Brain microvascular endothelial cell (primary cell): ENCODE measurements at regions not wholly inside any gene's neighbourhood (a gene's known extent, or its start where the extent isn't known, plus 50 kb on each side); places are given as distances from the start of the nearest gene placed in this dataset.

ENCODE experiments used
- DNase-seq: peaks from one replicate; pipeline ENCODE4 v3.0.0-alpha.2; 2020
- H3K27ac ChIP-seq: fragments of 250-450 bp; sonication (Bioruptor Pico); 2 replicates; pipeline ENCODE4 v1.5.1; 2020; ENCODE audit warnings: mild to moderate bottlenecking, moderate library complexity
- H3K27me3 ChIP-seq: fragments of 250-450 bp; sonication (Bioruptor Pico); replicated peaks from 2 replicates; pipeline ENCODE4 v1.5.1; 2020; ENCODE audit warnings: mild to moderate bottlenecking
- H3K36me3 ChIP-seq: fragments of 250-450 bp; sonication (Bioruptor Pico); replicated peaks from 2 replicates; pipeline ENCODE4 v1.5.1; 2020; ENCODE audit warnings: mild to moderate bottlenecking
- H3K4me3 ChIP-seq: 2 replicates; pipeline ENCODE4 v1.5.1; 2011; ENCODE audit warnings: low read depth, mild to moderate bottlenecking, control low read depth, low read length, moderate library complexity
- in situ Hi-C: cut with HindIII; loops from 2 replicates; pipeline ENCODE4 v1.10.0; 2017; ENCODE audit warnings: low sequenced_read_pairs, low pct_ligation_motif_present
- TF ChIP-seq, protein P1 (sequence below): IDR thresholded peaks from 2 replicates; pipeline ENCODE4 v1.5.1; 2011; ENCODE audit warnings: low read depth, mild to moderate bottlenecking, moderate library complexity, low read length, control low read depth, inconsistent platforms; ENCODE audit errors: missing control alignments

DNA sequence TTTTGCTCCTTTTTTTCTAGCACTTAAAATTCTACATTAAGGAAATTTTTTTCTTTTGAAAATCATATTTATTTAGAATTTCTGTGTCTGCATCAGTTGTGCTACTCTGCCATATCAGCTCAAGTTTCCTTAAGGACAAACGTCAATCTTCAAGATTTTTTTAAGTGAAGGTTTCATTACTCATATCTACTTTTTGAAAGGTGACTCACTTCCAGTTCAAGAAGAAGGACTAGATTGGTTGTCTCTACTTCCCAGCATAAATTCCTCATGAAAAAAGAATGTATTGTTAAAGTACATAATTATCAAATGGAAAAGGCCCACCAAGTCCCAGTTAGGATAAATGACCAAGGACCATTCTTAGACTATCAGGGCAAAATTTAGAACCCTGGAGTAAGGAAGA lies 626.5 kb downstream of the DMRTA1 start:
- H3K36me3 ChIP-seq: no peaks in the 10 kb centered on the region
- H3K27me3 ChIP-seq: no peaks in the 10 kb centered on the region
- no peak for DNase-seq
- H3K4me3 ChIP-seq: no peak overlapping the region
- no peak overlapping the region for H3K27ac ChIP-seq
- in situ Hi-C loops: no loop called here
- TF ChIP-seq, protein P1, sequence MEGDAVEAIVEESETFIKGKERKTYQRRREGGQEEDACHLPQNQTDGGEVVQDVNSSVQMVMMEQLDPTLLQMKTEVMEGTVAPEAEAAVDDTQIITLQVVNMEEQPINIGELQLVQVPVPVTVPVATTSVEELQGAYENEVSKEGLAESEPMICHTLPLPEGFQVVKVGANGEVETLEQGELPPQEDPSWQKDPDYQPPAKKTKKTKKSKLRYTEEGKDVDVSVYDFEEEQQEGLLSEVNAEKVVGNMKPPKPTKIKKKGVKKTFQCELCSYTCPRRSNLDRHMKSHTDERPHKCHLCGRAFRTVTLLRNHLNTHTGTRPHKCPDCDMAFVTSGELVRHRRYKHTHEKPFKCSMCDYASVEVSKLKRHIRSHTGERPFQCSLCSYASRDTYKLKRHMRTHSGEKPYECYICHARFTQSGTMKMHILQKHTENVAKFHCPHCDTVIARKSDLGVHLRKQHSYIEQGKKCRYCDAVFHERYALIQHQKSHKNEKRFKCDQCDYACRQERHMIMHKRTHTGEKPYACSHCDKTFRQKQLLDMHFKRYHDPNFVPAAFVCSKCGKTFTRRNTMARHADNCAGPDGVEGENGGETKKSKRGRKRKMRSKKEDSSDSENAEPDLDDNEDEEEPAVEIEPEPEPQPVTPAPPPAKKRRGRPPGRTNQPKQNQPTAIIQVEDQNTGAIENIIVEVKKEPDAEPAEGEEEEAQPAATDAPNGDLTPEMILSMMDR: no peak

DNA sequence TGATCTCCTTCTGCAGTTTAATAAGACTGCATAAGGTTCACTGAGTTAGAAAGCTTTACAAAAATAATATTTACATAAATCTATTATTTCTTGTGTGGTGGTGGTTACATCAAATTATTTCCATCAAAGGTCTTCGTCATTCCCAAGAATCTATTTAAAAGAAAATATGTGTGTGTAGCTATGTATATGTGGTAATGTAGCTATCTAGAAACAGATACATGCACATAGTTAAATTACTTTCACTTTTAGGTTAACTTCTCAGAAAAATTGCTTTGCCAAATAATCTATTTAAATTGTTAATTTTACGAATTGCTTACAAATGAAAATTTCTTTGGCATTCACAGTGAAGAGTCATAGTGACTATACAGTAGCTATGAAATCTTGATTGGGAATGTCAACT lies 633.2 kb downstream of the DMRTA1 start:
- in situ Hi-C loops: no loop called here
- no peak for DNase-seq
- no peak overlapping the region for H3K27ac ChIP-seq
- H3K36me3 ChIP-seq: no peaks in the 10 kb centered on the region
- no peaks in the 10 kb centered on the region for H3K27me3 ChIP-seq
- H3K4me3 ChIP-seq: no peak overlapping the region
- TF ChIP-seq, protein P1: no peak

DNA sequence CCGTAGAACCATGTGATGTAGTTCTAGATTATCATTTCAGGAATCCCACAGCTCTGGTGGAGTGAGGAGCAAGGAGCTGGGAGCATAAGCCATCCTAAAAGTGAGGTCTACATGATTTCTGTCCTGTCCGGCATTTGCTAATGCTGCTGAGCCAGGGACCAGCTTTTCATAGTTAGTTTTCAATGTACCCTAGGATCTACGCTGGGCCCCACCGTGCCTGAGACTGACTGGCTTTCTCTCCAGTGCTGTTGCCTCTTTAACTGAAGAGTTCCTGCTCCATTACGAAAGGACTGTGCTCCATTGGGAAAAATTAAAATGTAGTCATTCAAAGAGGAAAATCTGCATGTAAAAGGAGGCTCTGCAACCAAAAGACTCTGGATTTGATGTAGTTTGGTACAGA lies 634.8 kb downstream of the DMRTA1 start:
- Histone ChIP-seq H3K27me3 (no peaks in the 10 kb centered on the region), H3K4me3 (no peak overlapping the region), H3K27ac (no peak overlapping the region), H3K36me3 (no peaks in the 10 kb centered on the region)
- TF ChIP-seq, protein P1: no peak
- in situ Hi-C loops: no loop called here
- no peak for DNase-seq

DNA sequence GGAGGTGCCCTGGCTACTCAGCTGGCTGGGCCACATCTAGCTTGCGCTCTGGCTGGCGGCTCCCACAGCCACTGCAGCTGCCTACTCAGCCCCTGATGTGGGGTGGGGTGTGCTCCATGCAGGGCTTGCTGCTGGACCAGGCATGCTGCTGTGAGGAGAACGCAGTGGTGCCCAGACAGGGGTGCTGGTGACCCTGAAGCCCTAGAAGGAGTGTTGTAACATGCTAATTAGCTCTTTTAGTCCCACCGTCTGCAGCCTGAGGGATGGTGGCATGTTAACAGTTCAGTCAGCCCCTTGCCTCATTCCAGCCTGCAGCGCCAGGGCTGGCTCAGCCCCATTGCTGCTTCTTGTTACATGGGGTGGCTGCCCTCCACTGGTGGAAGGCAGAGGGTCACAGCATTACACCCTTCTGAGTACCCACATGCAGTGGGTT lies 642.3 kb downstream of the DMRTA1 start:
- no peaks in the 10 kb centered on the region for H3K36me3 ChIP-seq
- no peaks in the 10 kb centered on the region for H3K27me3 ChIP-seq
- no peak overlapping the region for H3K4me3 ChIP-seq
- no peak overlapping the region for H3K27ac ChIP-seq
- in situ Hi-C loops: no loop called here
- TF ChIP-seq, protein P1: peak; percentile 29
- DNase-seq: no peak

DNA sequence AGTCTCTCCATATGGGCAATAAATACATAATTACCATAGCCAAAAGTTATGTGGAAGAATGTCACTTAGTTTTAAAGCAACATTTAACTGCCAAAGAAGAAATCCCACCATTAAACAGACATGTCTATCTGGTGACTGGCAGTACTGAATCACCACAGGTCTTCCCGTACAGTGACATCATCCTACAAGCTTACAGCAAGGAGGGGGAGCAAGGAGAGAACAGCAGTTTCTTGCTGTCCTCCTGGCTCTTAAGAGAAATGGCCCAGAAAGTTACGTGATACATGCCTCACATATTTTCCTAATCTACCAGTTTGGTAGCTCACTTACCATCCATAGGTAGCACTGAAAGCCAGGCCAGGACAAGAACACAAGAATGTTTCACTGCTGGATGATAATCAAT lies 671.0 kb downstream of the DMRTA1 start:
- DNase-seq: peak; percentile 2
- H3K36me3 ChIP-seq: no peaks in the 10 kb centered on the region
- TF ChIP-seq, protein P1: no peak
- in situ Hi-C loops: no loop called here
- no peaks in the 10 kb centered on the region for H3K27me3 ChIP-seq
- no peak overlapping the region for H3K27ac ChIP-seq
- H3K4me3 ChIP-seq: no peak overlapping the region

DNA sequence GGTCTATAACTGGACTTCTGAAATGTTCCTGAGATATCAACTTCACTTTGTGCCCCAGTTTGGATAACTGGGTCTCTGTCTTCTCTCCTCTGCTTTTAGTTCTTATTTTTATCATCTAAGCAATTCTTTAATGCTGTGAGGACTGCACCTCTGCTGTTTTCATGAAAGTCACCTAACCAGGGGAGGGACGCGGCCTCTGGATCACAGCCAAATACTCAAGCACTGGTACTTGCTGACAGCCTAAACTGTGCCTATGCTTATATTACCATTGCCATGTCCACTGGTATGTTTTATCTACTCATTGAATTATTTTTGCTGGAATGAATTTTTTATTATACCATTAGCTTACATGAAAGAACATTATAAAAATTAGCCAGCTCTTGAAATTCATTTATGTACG lies 674.0 kb downstream of the DMRTA1 start:
- Histone ChIP-seq H3K27me3 (no peaks in the 10 kb centered on the region), H3K27ac (no peak overlapping the region), H3K4me3 (no peak overlapping the region), H3K36me3 (no peaks in the 10 kb centered on the region)
- no peak for DNase-seq
- in situ Hi-C loops: no loop called here
- TF ChIP-seq, protein P1: no peak
